MM.1S (cell line): ENCODE measurements at regions not wholly inside any gene's neighbourhood (a gene's known extent, or its start where the extent isn't known, plus 50 kb on each side); places are given as distances from the start of the nearest gene placed in this dataset.

Experiments
- DNase-seq: peaks from one replicate; pipeline ENCODE4 v3.0.0-alpha.2; 2015
- H2AFZ ChIP-seq: fragments of 300-600 bp; sonication (generic); 2 replicates; pipeline ENCODE4 v1.6.0; 2016; ENCODE audit warnings: antibody characterized with exemption, low read length
- H3F3A ChIP-seq: fragments of 300-600 bp; sonication (generic); 2 replicates; pipeline ENCODE4 v1.6.1; 2016; ENCODE audit warnings: mild to moderate bottlenecking, antibody characterized with exemption, low read length, moderate library complexity, mixed read lengths; ENCODE audit not compliant: insufficient read depth
- H3K27ac ChIP-seq: fragments of 300-600 bp; sonication (generic); 2 replicates; pipeline ENCODE4 v1.5.1; 2016; ENCODE audit warnings: mild to moderate bottlenecking, low read length
- H3K27me3 ChIP-seq: fragments of 300-600 bp; sonication (generic); replicated peaks from 2 replicates; pipeline ENCODE4 v1.6.0; 2016; ENCODE audit warnings: low read length; ENCODE audit not compliant: insufficient read depth
- H3K36me3 ChIP-seq: fragments of 300-600 bp; sonication (generic); replicated peaks from 2 replicates; pipeline ENCODE4 v1.6.1; 2016; ENCODE audit warnings: mild to moderate bottlenecking, low read length, mixed read lengths; ENCODE audit not compliant: insufficient read depth
- H3K4me1 ChIP-seq: fragments of 300-600 bp; sonication (generic); 2 replicates; pipeline ENCODE4 v1.6.1; 2016; ENCODE audit warnings: low read length, mixed read lengths
- H3K4me2 ChIP-seq: fragments of 300-600 bp; sonication (generic); 2 replicates; pipeline ENCODE4 v1.6.0; 2016; ENCODE audit warnings: low read depth, low read length
- H3K4me3 ChIP-seq: fragments of 300-600 bp; sonication (generic); 2 replicates; pipeline ENCODE4 v1.5.1; 2016; ENCODE audit warnings: low read length, mixed read lengths
- H3K79me2 ChIP-seq: fragments of 300-600 bp; sonication (generic); 2 replicates; pipeline ENCODE4 v1.6.1; 2016; ENCODE audit warnings: mixed run types, low read length, mixed read lengths
- H3K9ac ChIP-seq: fragments of 300-600 bp; sonication (generic); 2 replicates; pipeline ENCODE4 v1.6.1; 2016; ENCODE audit warnings: low read length, mixed read lengths
- H3K9me2 ChIP-seq: fragments of 300-600 bp; sonication (generic); replicated peaks from 2 replicates; pipeline ENCODE4 v1.6.1; 2016; ENCODE audit warnings: mild to moderate bottlenecking, low read length, mixed read lengths; ENCODE audit not compliant: insufficient read depth
- H3K9me3 ChIP-seq: fragments of 300-600 bp; sonication (generic); replicated peaks from 2 replicates; pipeline ENCODE4 v1.6.1; 2016; ENCODE audit warnings: mild to moderate bottlenecking, low read length, mixed read lengths; ENCODE audit not compliant: insufficient read depth
- H4K20me1 ChIP-seq: fragments of 300-600 bp; sonication (generic); 2 replicates; pipeline ENCODE4 v1.6.1; 2016; ENCODE audit warnings: mild to moderate bottlenecking, low read length, moderate library complexity, mixed read lengths; ENCODE audit not compliant: insufficient read depth
- CTCF ChIP-seq: fragments of 300-600 bp; sonication (generic); IDR thresholded peaks from 2 replicates; pipeline ENCODE4 v1.5.1; 2016; ENCODE audit warnings: antibody characterized with exemption, low read length, mixed read lengths
- EZH2 ChIP-seq: fragments of 300-600 bp; sonication (generic); optimal IDR thresholded peaks from 2 replicates; pipeline ENCODE3; 2017; ENCODE audit warnings: low read depth, mild to moderate bottlenecking, antibody characterized with exemption, low read length, mixed read lengths
- EZH2phosphoT487 ChIP-seq: fragments of 300-600 bp; sonication (generic); IDR thresholded peaks from 2 replicates; pipeline ENCODE4 v1.6.1; 2018; ENCODE audit warnings: antibody characterized with exemption, low read length

DNA sequence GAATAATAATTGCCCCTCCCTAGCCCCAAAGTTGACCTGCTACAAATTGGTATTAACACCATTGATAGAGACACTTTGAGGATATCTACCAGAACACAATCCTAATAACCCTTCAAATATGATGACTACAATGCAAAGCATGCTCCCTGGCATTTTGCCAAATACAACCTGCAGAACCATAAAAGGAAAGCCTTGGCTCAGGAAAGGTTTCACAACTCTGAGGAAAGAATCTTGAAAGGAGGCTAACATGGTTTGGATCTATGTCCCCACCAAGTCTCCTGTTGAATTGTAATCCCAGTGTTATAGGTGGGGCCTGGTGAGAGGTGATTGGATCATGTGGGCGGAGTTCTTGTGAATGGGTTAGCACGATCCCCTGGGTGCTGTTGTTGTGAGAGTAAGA lies 140.4 kb upstream of the ARHGAP42 start:
- Histone ChIP-seq H3K4me1 (no peaks in the 10 kb centered on the region), H3K4me2 (no peak overlapping the region), H4K20me1 (no peaks in the 10 kb centered on the region), H3F3A (no peaks in the 10 kb centered on the region), H3K9me3 (no peaks in the 10 kb centered on the region), H3K79me2 (no peaks in the 10 kb centered on the region), H3K9me2 (no peaks in the 10 kb centered on the region), H3K27me3 (no peaks in the 10 kb centered on the region), H3K9ac (no peak overlapping the region), H3K4me3 (no peak overlapping the region), H2AFZ (no peak overlapping the region), H3K36me3 (no peaks in the 10 kb centered on the region), H3K27ac (no peak overlapping the region)
- DNase-seq: no peak
- TF ChIP-seq CTCF (no peak), EZH2phosphoT487 (no peak), EZH2 (no peak)

DNA sequence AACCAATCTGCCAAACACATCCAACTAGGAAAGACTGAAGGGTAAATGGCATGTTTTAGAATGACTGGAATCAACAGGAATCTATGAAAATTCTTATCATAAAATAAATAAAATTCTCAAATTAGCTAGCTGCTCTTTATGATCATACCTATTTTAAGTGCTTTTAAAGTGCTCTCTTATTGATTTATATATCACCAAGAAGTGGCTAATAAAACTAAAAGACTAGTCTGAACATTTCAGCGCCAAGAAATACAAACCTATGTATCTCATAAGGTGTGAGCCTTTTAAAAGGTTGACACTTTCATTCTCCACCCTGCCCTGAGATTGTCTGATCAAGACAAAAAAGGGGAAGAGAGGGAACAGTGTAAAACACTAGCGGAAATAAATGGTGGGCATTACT lies 136.8 kb upstream of the ARHGAP42 start:
- Histone ChIP-seq H3F3A (no peaks in the 10 kb centered on the region), H3K36me3 (no peaks in the 10 kb centered on the region), H3K4me1 (no peaks in the 10 kb centered on the region), H3K27me3 (no peaks in the 10 kb centered on the region), H4K20me1 (no peaks in the 10 kb centered on the region), H3K4me3 (no peak overlapping the region), H3K9me3 (no peaks in the 10 kb centered on the region), H3K27ac (no peak overlapping the region), H3K9me2 (no peaks in the 10 kb centered on the region), H3K4me2 (no peak overlapping the region), H3K79me2 (no peaks in the 10 kb centered on the region), H3K9ac (no peak overlapping the region), H2AFZ (no peak overlapping the region)
- no peak for TF ChIP-seq EZH2phosphoT487
- TF ChIP-seq CTCF: no peak
- no peak for TF ChIP-seq EZH2
- DNase-seq: no peak

GRCh38 chr11:100550912-100551632 lies 136.0 kb upstream of the ARHGAP42 start:
- TF ChIP-seq EZH2 (no peak), CTCF (no peak), EZH2phosphoT487 (no peak)
- H3K27me3 ChIP-seq: no peaks in the 10 kb centered on the region
- no peak overlapping the region for H3K9ac ChIP-seq
- H3F3A ChIP-seq: no peaks in the 10 kb centered on the region
- H3K36me3 ChIP-seq: no peaks in the 10 kb centered on the region
- no peak overlapping the region for H3K4me2 ChIP-seq
- H3K9me3 ChIP-seq: no peaks in the 10 kb centered on the region
- DNase-seq: no peak
- H3K27ac ChIP-seq: no peak overlapping the region
- no peak overlapping the region for H3K4me3 ChIP-seq
- H3K4me1 ChIP-seq: no peaks in the 10 kb centered on the region
- H2AFZ ChIP-seq: no peak overlapping the region
- no peaks in the 10 kb centered on the region for H4K20me1 ChIP-seq
- H3K79me2 ChIP-seq: no peaks in the 10 kb centered on the region
- H3K9me2 ChIP-seq: no peaks in the 10 kb centered on the region
